ENCODE measurements at regions not wholly inside any gene's neighbourhood (a gene's known extent, or its start where the extent isn't known, plus 50 kb on each side); places are given as distances from the start of the nearest gene placed in this dataset.

DNA sequence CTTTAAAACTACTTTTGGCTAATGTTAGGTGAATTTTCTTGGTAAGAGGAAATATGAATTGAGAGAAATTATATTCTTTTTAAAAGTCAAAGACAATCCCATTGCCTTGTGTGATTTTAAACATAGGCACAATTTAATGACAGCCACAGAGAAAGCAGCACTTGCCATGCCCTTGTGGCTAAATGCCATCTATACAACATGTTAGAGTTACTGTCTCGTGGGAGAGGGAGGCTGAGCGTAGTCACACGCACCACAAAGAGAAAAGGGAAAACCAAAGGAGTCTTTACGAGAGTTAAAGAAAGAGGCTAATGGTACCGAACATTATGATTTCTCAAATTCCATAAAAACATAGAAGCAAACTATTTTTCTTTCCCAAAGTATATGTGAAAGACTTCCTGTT lies 537.9 kb downstream of the PTPRC start:
- no peaks in the 10 kb centered on the region for H3K36me3 ChIP-seq
- H3K27ac ChIP-seq, result no peak overlapping the region
- H3K27me3 ChIP-seq, result no peaks in the 10 kb centered on the region
- no peak overlapping the region for H3K4me3 ChIP-seq
- H3K9me3 ChIP-seq (replicated peaks), result no peaks in the 10 kb centered on the region
- no peaks in the 10 kb centered on the region for H3K4me1 ChIP-seq
- DNase-seq, result no peak

DNA sequence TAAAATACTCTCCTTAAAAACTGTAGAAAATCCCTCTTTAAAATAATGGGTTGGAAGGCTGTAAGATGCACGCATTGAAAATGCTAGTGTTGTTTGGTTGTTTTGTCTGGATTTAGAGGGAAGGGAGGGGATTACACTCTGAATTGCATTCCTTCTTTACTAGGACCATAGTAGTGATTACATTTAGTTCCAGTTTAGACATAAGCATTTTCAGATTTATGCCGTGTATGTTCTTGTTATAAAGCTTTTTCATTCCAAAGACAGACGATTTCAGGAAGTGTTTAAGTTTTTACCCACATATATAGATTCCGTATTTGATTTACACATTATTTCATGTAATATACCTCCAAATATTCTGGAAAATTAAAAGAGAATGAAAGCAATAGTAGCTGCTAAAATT lies 538.4 kb downstream of the PTPRC start:
- Histone ChIP-seq H3K27me3 (no peaks in the 10 kb centered on the region), H3K4me1 (no peaks in the 10 kb centered on the region), H3K27ac (no peak overlapping the region), H3K9me3 (replicated peaks) (no peaks in the 10 kb centered on the region), H3K36me3 (no peaks in the 10 kb centered on the region), H3K4me3 (no peak overlapping the region)
- no peak for DNase-seq

DNA sequence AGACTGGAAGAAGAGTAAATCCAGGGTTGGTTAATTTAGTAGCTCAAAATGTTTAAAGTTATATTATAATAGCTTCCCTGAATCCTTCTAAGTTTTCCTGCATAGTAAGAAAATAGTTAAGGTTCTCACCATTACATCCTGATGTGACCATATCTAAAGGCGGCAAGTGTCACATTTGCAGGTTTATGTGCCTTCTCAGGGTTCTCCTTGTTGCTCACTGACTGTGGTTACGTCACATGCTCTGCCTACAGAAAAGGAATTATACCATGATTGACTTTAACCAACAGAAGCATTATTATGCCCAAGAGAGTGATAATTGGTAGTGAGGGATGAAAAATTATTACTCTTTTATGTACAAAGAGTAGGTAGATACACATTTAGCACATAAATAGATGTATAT lies 539.8 kb downstream of the PTPRC start:
- Histone ChIP-seq H3K36me3 (no peaks in the 10 kb centered on the region), H3K27me3 (no peaks in the 10 kb centered on the region), H3K4me1 (no peaks in the 10 kb centered on the region), H3K4me3 (no peak overlapping the region), H3K9me3 (replicated peaks) (no peaks in the 10 kb centered on the region), H3K27ac (no peak overlapping the region)
- DNase-seq, result no peak

DNA sequence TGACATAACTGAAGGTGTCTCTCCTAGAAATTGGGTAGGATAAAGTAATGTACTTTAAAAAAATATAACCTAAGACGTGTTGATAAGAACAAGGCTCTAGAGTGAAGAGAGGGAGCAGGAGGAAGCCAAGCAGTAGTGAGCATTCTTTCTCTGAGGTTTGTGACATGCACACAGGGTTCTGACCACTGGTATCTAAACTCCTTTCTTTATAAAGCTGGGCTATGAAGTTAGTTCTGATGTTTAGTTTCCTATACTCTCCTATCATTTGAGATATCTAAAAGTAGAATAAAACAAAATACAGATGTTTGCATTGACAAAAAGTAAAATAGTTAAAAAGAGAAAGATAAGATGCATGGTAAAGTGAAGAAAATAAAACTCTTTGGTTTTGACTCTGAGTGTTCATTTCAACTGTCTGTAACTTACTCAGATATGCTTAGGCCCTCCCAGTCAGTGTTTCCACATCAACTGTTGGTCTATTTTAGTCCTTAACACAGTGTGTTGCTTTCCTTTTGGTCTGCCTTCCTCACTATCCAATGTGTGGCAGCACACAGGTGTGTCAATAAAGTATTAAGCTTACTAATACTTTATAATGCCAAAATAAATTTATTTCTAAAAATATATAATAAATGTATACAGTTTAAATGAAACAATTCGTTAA lies 543.5 kb downstream of the PTPRC start:
- Histone ChIP-seq H3K27ac (no peak overlapping the region), H3K36me3 (no peaks in the 10 kb centered on the region), H3K4me3 (no peak overlapping the region), H3K27me3 (no peaks in the 10 kb centered on the region), H3K9me3 (replicated peaks) (no peaks in the 10 kb centered on the region), H3K4me1 (no peaks in the 10 kb centered on the region)
- DNase-seq, result no peak

DNA sequence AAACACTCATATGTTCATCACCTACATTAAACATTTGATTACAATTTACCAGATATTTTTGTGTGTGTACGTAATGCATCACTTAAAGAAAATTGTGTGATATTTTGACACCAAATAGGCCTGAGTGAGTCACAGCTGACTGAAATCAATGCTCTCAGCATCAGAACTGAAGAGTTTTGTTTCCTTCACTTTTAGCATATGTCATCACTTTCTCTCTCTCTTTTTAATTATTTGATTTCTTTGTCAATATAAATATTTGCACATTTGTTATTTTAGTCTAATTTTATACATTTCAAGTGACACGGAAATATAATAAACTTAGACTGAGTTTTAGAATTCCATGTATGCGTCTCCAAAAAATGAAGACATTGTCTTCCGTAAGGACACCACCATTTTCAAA lies 545.3 kb downstream of the PTPRC start:
- Histone ChIP-seq H3K4me3 (no peak overlapping the region), H3K4me1 (no peaks in the 10 kb centered on the region), H3K9me3 (replicated peaks) (no peaks in the 10 kb centered on the region), H3K27me3 (no peaks in the 10 kb centered on the region), H3K36me3 (no peaks in the 10 kb centered on the region), H3K27ac (no peak overlapping the region)
- no peak for DNase-seq

DNA sequence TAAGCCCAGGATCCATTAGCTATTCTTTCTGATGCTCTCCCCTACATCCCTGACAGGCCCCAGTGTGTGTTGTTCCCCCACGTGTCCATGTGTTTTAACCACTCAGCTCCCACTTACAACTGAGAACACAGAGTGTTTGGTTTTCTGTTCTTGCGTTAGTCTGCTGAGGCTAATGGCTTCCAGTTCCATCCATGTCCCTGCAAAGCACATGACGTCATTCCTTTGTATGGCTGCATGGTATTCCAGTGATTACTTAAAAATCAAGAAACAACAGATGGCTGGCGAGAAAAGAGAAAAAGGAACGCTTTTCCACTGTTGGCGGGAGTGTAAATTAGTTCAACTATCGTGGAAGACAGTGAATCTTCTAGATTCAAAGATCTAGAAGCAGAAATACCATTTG lies 556.0 kb downstream of the PTPRC start:
- Histone ChIP-seq H3K4me3 (no peak overlapping the region), H3K27ac (no peak overlapping the region), H3K36me3 (no peaks in the 10 kb centered on the region), H3K4me1 (no peaks in the 10 kb centered on the region), H3K9me3 (replicated peaks) (no peaks in the 10 kb centered on the region), H3K27me3 (no peaks in the 10 kb centered on the region)
- no peak for DNase-seq

DNA sequence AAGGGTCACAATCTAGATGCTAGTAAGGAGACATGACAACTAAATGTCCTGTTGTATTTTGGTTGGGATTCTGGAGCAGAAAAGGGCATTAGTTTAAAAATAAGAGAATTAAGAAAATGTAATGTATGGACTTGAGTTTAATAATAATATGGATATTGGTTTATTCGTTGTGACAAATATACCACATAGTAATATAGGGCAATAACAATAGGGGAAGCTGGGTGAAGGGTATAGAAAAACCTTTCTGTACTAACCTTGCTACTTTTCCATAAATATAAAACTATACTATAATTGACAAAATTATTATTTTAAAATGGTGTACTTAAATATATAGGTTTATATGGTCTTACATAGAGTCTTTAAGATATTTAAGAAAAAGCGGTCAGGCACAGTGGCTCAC lies 558.9 kb downstream of the PTPRC start:
- no peaks in the 10 kb centered on the region for H3K27me3 ChIP-seq

DNA sequence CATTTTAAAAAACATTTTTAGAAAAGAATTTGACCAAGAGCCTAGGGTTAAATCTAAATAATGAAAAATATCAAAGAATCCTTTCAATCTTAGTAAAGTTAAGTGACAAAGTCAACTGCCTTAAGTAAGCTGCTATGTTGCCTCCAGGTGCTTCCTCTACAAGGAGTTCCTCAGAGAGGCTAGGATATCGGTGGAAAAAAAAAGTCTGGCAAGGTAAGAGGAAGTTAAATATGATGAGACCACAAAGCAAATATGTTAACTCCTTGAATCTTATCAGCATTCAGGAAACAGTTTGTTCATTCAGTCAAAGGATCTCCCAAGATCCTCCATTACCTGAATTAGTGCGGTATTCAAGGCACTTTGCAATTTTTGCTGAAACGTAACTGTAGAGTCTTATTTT lies 563.5 kb downstream of the PTPRC start:
- Histone ChIP-seq H3K4me3 (no peak overlapping the region), H3K4me1 (no peaks in the 10 kb centered on the region), H3K9me3 (replicated peaks) (no peaks in the 10 kb centered on the region), H3K36me3 (no peaks in the 10 kb centered on the region), H3K27ac (no peak overlapping the region), H3K27me3 (no peaks in the 10 kb centered on the region)
- DNase-seq, result no peak

More for the DNA sequence above, 558.9 kb downstream of the PTPRC start:
- Histone ChIP-seq H3K4me1 (no peaks in the 10 kb centered on the region), H3K36me3 (no peaks in the 10 kb centered on the region), H3K9me3 (replicated peaks) (no peaks in the 10 kb centered on the region), H3K27ac (no peak overlapping the region), H3K4me3 (no peak overlapping the region)
- DNase-seq, result no peak

DNA sequence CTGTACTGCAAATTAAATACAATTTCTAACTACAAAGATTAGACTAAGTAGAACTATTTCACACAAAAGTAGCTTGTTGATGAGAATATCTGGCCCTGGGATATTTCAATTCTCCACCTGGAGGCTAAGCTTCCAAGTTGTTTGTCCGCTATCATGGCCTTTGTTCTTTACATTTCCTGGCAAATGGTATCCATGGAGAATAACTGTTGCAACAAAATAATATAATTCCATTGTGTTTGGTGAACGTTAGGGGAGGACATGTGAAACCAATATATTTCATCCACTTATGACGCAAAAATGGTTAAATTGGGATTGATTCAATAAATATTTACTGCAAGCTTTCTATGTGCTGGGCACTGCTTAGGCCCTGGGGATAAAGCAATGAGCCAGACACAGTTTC lies 565.4 kb downstream of the PTPRC start:
- DNase-seq, result no peak
- Histone ChIP-seq H3K36me3 (no peaks in the 10 kb centered on the region), H3K4me3 (no peak overlapping the region), H3K27ac (no peak overlapping the region), H3K4me1 (no peaks in the 10 kb centered on the region), H3K27me3 (no peaks in the 10 kb centered on the region), H3K9me3 (replicated peaks) (no peaks in the 10 kb centered on the region)

DNA sequence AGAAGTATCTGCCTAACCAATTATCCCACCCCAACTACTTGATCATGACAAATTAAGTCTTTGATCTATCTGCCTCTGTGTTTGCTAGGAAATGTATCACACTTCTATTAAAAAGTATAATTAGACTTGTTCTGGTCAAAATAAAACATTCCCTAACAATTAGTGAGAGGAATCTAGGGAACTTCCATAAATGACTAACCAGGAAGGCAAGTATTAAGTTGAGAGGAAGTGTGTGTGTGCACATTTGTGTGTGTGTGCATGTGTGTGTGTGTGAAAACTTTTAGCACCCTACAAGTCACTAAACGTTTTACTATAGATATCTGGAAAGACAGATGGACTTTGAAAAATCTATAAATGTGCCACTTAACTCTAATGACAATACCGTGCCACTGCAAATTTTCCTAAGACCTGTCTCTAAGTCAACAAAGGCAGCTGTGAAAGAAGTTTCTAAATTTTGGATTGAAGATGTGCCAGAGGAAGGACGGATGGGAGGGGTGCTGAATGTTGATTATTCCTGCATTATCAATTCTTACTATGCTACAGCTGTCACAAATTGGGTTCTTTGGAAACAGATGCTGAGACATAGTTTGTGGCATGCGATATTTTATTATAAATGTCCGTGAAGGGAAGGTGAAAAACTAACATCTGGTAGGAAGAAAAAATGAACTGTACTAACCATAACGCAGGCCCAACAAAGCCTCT lies 567.1 kb downstream of the PTPRC start:
- Histone ChIP-seq H3K27me3 (no peaks in the 10 kb centered on the region), H3K9me3 (replicated peaks) (no peaks in the 10 kb centered on the region), H3K36me3 (no peaks in the 10 kb centered on the region), H3K4me3 (no peak overlapping the region), H3K27ac (no peak overlapping the region), H3K4me1 (no peaks in the 10 kb centered on the region)
- DNase-seq, result no peak

DNA sequence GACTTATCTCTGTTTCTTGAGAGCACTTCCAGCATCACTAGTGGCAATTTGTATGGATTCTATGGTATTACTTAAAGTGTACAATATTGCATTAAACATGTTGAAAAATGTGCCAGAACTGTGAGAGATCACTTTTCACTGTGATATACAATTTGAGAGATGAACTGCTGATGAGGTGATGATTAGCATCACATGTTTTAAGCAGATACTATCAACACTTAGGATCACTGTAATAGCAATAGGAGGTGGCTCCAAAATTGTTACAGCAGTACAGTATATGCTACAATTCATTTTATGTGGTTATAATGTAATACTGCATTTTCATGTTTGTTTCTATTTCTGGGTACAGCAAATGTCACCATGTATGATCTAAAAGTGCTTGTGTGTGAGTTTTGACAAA lies 570.0 kb downstream of the PTPRC start:
- H3K4me1 ChIP-seq, result no peaks in the 10 kb centered on the region
- H3K9me3 ChIP-seq (replicated peaks), result no peaks in the 10 kb centered on the region
- no peaks in the 10 kb centered on the region for H3K36me3 ChIP-seq
- H3K27me3 ChIP-seq, result no peaks in the 10 kb centered on the region
- no peak overlapping the region for H3K27ac ChIP-seq
- H3K4me3 ChIP-seq, result no peak overlapping the region
- DNase-seq, result no peak

DNA sequence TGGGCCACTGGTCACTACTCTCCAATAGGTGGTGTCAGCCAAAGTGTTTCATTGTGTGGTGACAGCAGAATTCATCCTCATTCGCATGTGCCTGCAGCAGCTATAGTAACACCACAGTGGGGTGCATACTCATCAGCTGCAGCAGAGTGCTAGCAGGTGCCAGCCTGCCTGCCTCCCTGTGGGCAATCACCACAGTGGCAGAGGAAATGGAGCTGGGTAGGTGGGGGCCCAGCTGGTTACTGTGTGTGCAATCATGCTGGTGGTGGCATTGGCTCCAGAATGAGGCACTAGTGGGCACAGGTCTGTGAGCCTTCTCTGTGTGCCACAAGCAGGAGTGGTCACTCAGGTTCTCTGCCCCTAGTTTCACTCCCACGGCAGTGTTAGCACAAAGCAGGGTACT lies 579.2 kb downstream of the PTPRC start:
- no peak for DNase-seq

DNA sequence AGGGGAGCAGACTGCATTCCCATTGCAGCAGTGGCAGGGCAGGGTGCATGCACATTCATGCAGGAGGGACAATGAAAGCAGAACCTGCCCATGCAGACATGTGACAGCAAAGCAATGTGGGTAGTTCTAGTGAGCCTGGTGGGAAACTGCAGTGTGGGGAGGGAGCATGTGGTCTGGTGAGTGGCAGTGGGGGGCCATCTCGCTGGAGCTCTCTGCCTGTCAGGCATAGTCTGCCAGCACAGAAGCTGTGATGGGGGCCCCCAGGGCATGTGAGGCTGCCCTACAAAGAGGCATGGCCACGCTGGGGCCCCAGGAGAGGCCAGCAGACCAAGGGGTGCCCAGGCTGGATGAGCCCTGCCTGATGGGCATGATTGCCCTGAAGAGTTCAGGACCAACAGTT lies 579.7 kb downstream of the PTPRC start:
- Histone ChIP-seq H3K27ac (no peak overlapping the region), H3K36me3 (no peaks in the 10 kb centered on the region), H3K4me3 (no peak overlapping the region), H3K27me3 (no peaks in the 10 kb centered on the region), H3K4me1 (no peaks in the 10 kb centered on the region), H3K9me3 (replicated peaks) (no peaks in the 10 kb centered on the region)
- DNase-seq, result no peak

More for the DNA sequence above, 579.2 kb downstream of the PTPRC start:
- Histone ChIP-seq H3K27me3 (no peaks in the 10 kb centered on the region), H3K4me1 (no peaks in the 10 kb centered on the region), H3K4me3 (no peak overlapping the region), H3K36me3 (no peaks in the 10 kb centered on the region), H3K27ac (no peak overlapping the region), H3K9me3 (replicated peaks) (no peaks in the 10 kb centered on the region)

DNA sequence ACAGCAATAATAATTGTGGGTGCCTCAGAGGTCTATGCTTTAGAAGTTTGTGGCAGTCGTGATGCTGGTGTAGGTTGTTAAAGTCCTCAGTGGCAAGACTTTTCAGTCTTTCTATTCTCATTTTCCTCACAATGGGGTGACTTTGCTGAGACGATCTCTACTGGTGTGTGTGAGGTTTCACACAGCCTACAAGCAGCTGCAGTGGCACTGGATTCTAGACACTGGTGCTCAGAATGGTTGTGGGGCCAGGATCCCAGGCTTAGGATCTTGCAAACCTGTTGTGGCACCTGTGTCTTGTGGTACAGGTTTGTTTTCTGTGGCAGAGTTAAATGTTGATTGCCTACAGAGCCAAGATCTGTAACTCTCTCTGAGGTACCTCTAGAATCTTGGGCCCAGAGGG lies 581.2 kb downstream of the PTPRC start:
- H3K27me3 ChIP-seq, result no peaks in the 10 kb centered on the region
- no peak overlapping the region for H3K4me3 ChIP-seq
- no peak overlapping the region for H3K27ac ChIP-seq
- H3K36me3 ChIP-seq, result no peaks in the 10 kb centered on the region
- no peaks in the 10 kb centered on the region for H3K9me3 ChIP-seq (replicated peaks)
- no peaks in the 10 kb centered on the region for H3K4me1 ChIP-seq
- no peak for DNase-seq

DNA sequence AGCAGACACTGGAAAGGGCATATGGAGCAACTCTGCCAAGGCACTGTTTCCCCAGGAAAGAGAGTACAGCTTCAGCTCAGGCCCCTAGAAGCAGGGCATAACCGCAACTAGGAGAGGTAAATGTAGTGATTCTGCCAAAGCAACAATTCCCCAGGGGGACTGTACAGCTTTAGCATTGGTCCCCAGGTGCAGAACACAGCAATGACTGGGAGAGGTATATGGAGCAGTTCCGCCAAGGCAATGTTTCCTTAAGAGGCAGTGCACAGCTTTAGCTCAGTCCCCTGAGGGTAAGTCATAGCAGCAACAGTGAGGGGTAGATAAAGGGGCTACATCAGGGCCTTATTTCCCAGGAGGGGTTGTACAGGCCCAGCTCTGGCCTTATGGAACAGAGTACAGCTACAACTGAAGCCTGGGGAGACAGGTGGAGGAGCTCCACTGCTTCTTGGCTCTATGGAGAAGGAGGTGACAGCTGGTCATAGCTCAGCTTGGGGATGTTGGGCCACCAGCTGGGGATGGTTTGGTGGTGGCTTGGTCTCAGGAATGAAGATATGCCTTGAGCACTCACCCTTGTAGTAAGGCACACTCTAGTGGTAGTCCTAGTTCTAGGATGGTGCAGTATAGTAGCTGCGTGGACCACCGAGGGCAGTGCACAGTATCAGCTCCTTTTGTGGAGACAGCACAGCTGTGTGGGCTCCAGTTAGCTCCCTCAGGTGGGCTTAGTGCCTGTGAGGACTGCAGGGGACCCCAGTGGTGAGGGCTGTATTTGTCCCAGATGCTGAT lies 582.7 kb downstream of the PTPRC start:
- H3K4me1 ChIP-seq, result no peaks in the 10 kb centered on the region
- no peak overlapping the region for H3K4me3 ChIP-seq
- no peaks in the 10 kb centered on the region for H3K27me3 ChIP-seq
- no peaks in the 10 kb centered on the region for H3K36me3 ChIP-seq
- H3K9me3 ChIP-seq (replicated peaks), result no peaks in the 10 kb centered on the region
- no peak overlapping the region for H3K27ac ChIP-seq
- DNase-seq, result no peak

Data from SJCRH30 (cell line).